HUES64 (cell line): ENCODE measurements at regions not wholly inside any gene's neighbourhood (a gene's known extent, or its start where the extent isn't known, plus 50 kb on each side); places are given as distances from the start of the nearest gene placed in this dataset.

Experiments
- H3K27ac ChIP-seq: 2 replicates; pipeline ENCODE4 v1.7.0; 2013; ENCODE audit warnings: low read depth, low read length, inconsistent platforms
- H3K27me3 ChIP-seq: 2 replicates; pipeline ENCODE4 v1.6.1; 2013; ENCODE audit warnings: mild to moderate bottlenecking, low read length; ENCODE audit not compliant: insufficient read depth
- H3K36me3 ChIP-seq: 2 replicates; pipeline ENCODE4 v1.6.1; 2013; ENCODE audit warnings: mild to moderate bottlenecking, low read length; ENCODE audit not compliant: insufficient read depth
- H3K4me1 ChIP-seq: 2 replicates; pipeline ENCODE4 v1.6.1; 2013; ENCODE audit warnings: mild to moderate bottlenecking, low read length, moderate library complexity; ENCODE audit not compliant: insufficient read depth
- H3K4me3 ChIP-seq: 2 replicates; pipeline ENCODE4 v1.5.1; 2013; ENCODE audit warnings: mild to moderate bottlenecking, low read length, moderate library complexity
- H3K9ac ChIP-seq: 2 replicates; pipeline ENCODE4 v1.6.1; 2013; ENCODE audit warnings: mild to moderate bottlenecking, low read depth, low read length
- H3K9me3 ChIP-seq: 2 replicates; pipeline ENCODE4 v1.6.1; 2013; ENCODE audit warnings: low read depth, low read length; ENCODE audit not compliant: insufficient read depth
- WGBS: fragments of 150-250, 120-280 bp; methylation state at CpG from one replicate; pipeline ENCODE4 v1.1.7; 2013; ENCODE audit warnings: missing lambda C conversion rate; 5-methylcytosine and 5-hydroxymethylcytosine counted together

DNA sequence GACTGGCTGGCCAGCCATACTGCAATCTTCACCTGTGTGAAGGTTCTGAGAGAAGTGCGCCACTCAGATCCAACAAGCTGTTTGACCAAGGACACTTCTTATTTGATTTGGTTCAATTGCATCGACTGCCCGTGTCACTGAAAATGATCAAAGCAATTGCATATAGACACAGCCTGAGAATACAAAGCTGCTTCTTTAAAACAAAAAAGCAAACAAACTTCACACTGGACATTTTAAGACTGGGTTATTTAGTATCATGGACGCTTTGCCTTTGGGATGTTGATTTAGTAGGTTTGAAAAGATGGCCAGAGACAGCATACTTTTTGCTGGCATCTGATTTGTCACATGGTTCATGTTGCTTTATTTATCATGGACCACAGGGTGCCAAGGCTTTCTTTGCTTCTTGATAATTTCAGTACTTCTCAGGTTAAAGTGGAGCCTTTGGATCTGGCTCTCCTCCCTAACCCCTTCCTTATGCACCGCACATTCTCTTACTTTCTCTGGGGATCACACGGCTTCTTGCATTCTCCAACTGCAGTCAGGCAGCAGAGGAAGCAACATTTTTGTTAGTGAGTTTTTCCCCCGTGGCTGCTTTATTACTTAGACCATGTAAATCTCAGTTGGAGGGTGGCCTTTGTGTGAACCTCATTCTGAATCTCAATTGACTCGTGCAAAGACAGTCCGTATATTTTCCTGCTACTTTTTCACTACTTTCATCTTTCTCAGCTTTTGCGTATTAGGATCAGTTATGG is 151.0 kb downstream of the CD47 start:
- Histone ChIP-seq H3K27me3 (no peaks in the 10 kb centered on the region), H3K4me1 (peaks cover 6% of the 10 kb centered on the region; the same call in 1 of the 2 replicates), H3K4me3 (no peak overlapping the region), H3K36me3 (no peaks in the 10 kb centered on the region), H3K9ac (no peak overlapping the region), H3K9me3 (no peaks in the 10 kb centered on the region), H3K27ac (no peak overlapping the region)
- WGBS, result 82% methylated on average over 9 of the region's 10 CpGs

DNA sequence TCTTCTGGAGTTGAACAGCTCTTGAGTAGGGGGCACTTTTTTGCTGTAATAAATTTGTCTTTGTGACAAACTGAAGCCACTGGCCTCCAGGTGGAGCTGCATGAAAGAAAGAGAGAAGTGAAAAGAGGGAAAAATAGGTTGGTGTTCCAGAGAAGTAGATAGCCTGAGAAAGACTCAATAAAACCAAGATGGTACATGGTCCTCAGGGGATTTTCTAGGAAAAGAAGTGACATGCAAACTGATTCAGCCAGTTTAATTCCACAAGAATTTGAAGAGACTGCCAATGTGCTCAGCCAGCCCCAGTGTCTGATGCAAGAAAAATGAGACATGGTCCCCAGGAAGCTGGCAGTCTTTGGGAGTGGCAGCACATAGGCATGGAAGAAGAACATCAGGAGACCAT is 152.7 kb downstream of the CD47 start:
- no peaks in the 10 kb centered on the region for H3K27me3 ChIP-seq
- no peak overlapping the region for H3K4me3 ChIP-seq
- no peak overlapping the region for H3K9ac ChIP-seq
- H3K4me1 ChIP-seq, result peaks cover 6% of the 10 kb centered on the region; the same call in 1 of the 2 replicates
- H3K36me3 ChIP-seq, result no peaks in the 10 kb centered on the region
- H3K27ac ChIP-seq, result no peak overlapping the region
- H3K9me3 ChIP-seq, result no peaks in the 10 kb centered on the region; the same call in 1 of the 2 replicates

DNA sequence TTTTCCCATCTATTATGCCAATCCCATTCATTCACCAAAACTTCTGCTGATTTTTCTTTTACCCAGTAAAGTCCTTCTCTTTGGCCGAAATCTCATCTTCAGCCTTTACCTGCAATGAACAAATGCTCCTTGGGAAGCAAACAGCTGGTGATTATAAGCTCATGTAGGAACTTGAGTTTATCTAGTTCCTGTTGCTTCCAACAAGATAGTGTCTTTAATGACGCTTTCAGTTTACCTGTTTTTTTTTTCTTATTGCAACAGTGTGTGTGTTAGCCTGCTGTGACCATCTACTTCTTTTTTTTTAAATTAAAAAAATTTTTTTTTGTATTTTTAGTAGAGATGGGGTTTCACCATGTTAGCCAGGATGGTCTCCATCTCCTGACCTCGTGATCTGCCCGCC is 156.0 kb downstream of the CD47 start:
- Histone ChIP-seq H3K9me3 (no peaks in the 10 kb centered on the region; the same call in 1 of the 2 replicates), H3K4me3 (no peak overlapping the region), H3K27me3 (peaks cover 6% of the 10 kb centered on the region; the same call in 1 of the 2 replicates), H3K4me1 (peaks cover under 1% of the 10 kb centered on the region; the same call in 1 of the 2 replicates), H3K36me3 (no peaks in the 10 kb centered on the region), H3K27ac (no peak overlapping the region), H3K9ac (no peak overlapping the region)
- 94% methylated on average over 4 of the region's 4 CpGs for WGBS

GRCh38 chr3:107933450-107933849 is 157.4 kb downstream of the CD47 start:
- 0 out of 2 replicates have a peak, but pooled peaks cover under 1% of the 10 kb centered on the region for H3K4me1 ChIP-seq
- no peak overlapping the region for H3K9ac ChIP-seq
- no peak overlapping the region for H3K4me3 ChIP-seq
- no peaks in the 10 kb centered on the region; the same call in 1 of the 2 replicates for H3K9me3 ChIP-seq
- H3K27ac ChIP-seq, result no peak overlapping the region
- H3K27me3 ChIP-seq, result peaks cover 18% of the 10 kb centered on the region
- WGBS, result 100% methylated on average over 1 of the region's 2 CpGs
- H3K36me3 ChIP-seq, result no peaks in the 10 kb centered on the region

DNA sequence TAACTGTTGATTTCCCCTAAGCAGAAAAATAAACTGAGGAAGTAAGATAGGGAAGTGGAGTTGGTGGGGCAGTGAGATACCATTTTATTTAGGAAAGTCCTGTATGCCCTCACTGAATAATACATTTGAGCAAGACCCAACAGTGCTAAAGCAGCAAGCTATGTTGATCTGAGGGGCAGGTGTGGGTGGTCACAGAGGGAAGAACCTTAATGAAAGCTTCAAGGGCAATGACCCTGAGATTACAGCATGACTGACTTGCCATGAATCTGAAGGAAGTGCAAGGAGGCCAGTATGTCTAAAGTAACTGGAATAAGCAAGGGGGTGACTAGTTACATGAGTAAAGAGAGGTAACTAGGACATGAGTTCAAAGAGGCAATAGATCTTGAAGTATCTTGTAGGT is 159.5 kb downstream of the CD47 start:
- no peak overlapping the region for H3K27ac ChIP-seq

GRCh38 chr3:107929088-107929487 is 161.7 kb downstream of the CD47 start:
- H3K27me3 ChIP-seq, result peaks cover 31% of the 10 kb centered on the region
- WGBS, result 95% methylated on average over 3 of the region's 3 CpGs
- no peak overlapping the region for H3K4me3 ChIP-seq
- H3K36me3 ChIP-seq, result no peaks in the 10 kb centered on the region
- no peaks in the 10 kb centered on the region; the same call in 1 of the 2 replicates for H3K9me3 ChIP-seq
- 0 out of 2 replicates have a peak, but pooled peaks cover 4% of the 10 kb centered on the region for H3K4me1 ChIP-seq
- no peak overlapping the region for H3K9ac ChIP-seq
- H3K27ac ChIP-seq, result no peak overlapping the region

More for the DNA sequence above, 159.5 kb downstream of the CD47 start:
- Histone ChIP-seq H3K4me1 (0 out of 2 replicates have a peak, but pooled peaks cover 4% of the 10 kb centered on the region), H3K4me3 (no peak overlapping the region), H3K27me3 (peaks cover 31% of the 10 kb centered on the region), H3K9me3 (no peaks in the 10 kb centered on the region; the same call in 1 of the 2 replicates), H3K36me3 (no peaks in the 10 kb centered on the region), H3K9ac (no peak overlapping the region)

GRCh38 chr3:107928084-107928445 is 162.8 kb downstream of the CD47 start:
- peaks cover 31% of the 10 kb centered on the region for H3K27me3 ChIP-seq
- no peak overlapping the region; the same call in 1 of the 2 replicates for H3K27ac ChIP-seq
- no peaks in the 10 kb centered on the region for H3K9me3 ChIP-seq
- WGBS, result 15% methylated on average over 8 of the region's 8 CpGs
- H3K4me3 ChIP-seq, result peak overlapping the region; percentile 67
- H3K9ac ChIP-seq, result 0 out of 2 replicates have a peak overlapping the region, but pooled peaks have one; percentile 61
- H3K4me1 ChIP-seq, result 0 out of 2 replicates have a peak, but pooled peaks cover 4% of the 10 kb centered on the region
- no peaks in the 10 kb centered on the region for H3K36me3 ChIP-seq

DNA sequence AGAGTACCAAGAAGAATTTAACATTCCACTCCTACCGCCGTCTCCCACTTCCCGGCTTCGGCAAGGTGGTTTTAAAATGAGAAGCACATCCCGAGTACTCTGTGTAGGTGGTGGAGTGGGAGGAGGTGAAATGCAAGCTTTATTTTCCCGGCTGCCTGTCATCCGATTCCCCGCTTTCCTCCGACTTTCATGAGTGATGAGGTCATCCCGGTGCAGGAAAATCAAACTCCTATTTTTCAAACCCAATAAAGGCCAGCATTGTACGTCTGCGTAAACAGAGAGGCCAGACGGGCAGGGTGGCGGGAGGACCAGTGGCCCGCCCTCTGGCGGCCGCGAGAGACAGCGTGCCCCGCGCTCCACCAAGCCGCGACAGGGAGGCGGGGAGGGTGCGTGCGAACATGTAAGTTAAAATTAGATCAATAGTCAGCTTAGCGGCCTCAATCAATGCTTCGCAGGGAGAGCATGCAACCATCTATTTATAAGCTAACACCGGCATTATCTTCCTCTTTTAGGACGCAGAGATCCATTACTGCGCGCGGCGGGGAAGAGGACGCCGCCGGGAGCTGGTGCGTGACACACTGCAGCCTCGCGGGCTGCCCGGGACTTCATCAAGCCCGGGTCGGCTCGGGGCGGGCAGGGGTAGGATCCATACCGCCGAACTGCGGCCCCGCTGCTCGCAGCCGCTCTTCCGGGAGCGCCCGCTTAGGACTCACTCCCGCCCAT is 163.3 kb downstream of the CD47 start:
- Histone ChIP-seq H3K36me3 (no peaks in the 10 kb centered on the region), H3K4me3 (peak overlapping the region; percentile 67), H3K9ac (peak overlapping the region; percentile 61; the same call in 1 of the 2 replicates), H3K27me3 (peaks cover 31% of the 10 kb centered on the region), H3K4me1 (0 out of 2 replicates have a peak, but pooled peaks cover 4% of the 10 kb centered on the region), H3K27ac (no peak overlapping the region; the same call in 1 of the 2 replicates), H3K9me3 (no peaks in the 10 kb centered on the region)
- WGBS, result 2% methylated on average over 55 of the region's 55 CpGs

DNA sequence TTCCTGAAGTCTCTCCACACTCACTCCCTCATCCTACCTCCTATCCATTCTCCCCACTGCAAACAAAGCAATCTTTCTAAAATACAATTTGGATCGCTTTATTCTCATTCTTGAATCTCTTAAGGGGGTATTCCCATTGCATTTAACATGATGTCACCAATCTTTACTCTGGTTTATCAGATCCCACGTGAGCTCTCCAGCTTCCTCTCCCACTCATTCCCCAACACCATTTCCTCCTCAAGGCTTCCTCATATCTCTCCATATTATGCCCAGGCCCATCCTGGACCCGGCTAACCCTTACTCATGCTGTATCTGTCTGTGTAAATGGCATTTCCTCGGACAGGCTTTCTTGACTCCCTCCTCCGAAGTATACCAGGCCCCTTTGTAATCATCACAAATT is 165.0 kb downstream of the CD47 start:
- Histone ChIP-seq H3K9me3 (no peaks in the 10 kb centered on the region), H3K27ac (no peak overlapping the region), H3K4me1 (0 out of 2 replicates have a peak, but pooled peaks cover 4% of the 10 kb centered on the region), H3K4me3 (no peak overlapping the region), H3K27me3 (peaks cover 31% of the 10 kb centered on the region), H3K36me3 (no peaks in the 10 kb centered on the region), H3K9ac (no peak overlapping the region)
- WGBS, result 92% methylated on average over 5 of the region's 5 CpGs

DNA sequence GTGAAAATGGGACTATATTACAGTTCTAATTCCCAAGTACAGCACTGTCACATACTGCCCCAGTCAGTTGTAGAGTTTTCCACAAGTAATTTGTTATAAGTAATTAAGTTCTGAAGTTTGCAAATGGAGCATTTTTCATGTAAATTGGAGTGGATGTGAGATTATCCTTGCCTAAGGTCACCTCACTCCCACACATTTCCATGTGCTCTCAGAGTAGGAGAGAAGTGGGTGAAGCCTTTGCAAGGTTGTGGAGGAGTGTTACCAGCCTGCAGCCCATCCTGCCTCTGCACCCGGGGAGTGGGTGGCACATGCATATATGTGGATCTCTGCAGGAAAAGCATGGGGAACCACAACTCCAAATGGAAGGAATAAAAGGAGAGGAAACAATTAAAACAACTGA is 169.8 kb downstream of the CD47 start:
- no peak overlapping the region for H3K4me3 ChIP-seq
- H3K9ac ChIP-seq, result no peak overlapping the region
- no peak overlapping the region for H3K27ac ChIP-seq
- no peaks in the 10 kb centered on the region for H3K27me3 ChIP-seq
- 81% methylated on average over 1 of the region's 1 CpG for WGBS
- H3K36me3 ChIP-seq, result no peaks in the 10 kb centered on the region
- no peaks in the 10 kb centered on the region for H3K4me1 ChIP-seq
- no peaks in the 10 kb centered on the region for H3K9me3 ChIP-seq

DNA sequence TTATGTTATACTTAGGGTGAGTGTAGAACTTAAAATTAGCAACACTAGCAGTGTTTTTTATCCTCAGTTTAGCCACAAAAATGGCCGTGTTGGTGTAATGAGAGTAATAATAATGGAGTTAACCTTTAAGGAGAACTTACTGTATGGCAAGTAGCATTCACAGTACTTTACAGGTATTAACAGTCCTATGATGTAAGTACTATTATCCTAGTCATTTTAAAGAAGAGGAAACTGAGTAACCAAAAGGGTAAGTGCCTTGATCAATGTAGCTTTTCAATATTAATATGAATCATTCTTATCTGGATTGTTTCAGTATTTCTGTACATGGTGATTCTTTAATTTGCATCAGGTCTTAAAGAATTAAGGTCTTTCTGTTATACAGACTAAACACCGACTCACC is 170.3 kb downstream of the CD47 start:
- Histone ChIP-seq H3K36me3 (no peaks in the 10 kb centered on the region), H3K9ac (no peak overlapping the region), H3K27ac (no peak overlapping the region), H3K4me1 (no peaks in the 10 kb centered on the region), H3K4me3 (no peak overlapping the region), H3K27me3 (no peaks in the 10 kb centered on the region), H3K9me3 (no peaks in the 10 kb centered on the region)
- 90% methylated on average over 2 of the region's 2 CpGs for WGBS
